ENCODE measurements at regions not wholly inside any gene's neighbourhood (a gene's known extent, or its start where the extent isn't known, plus 50 kb on each side); places are given as distances from the start of the nearest gene placed in this dataset.

- Histone ChIP-seq H3K36me3 (ENCODE audit: control insufficient read depth, insufficient read depth, low read length) (no peaks in the 10 kb centered on the region), H3K4me1 (ENCODE audit: control insufficient read depth, extremely low read depth, insufficient read depth, low read length) (no peaks in the 10 kb centered on the region), H3K9me3 (ENCODE audit: control insufficient read depth, insufficient read depth, low read depth, low read length) (no peaks in the 10 kb centered on the region), H4K20me1 (ENCODE audit: control insufficient read depth, extremely low read depth, insufficient read depth, low read length) (no peaks in the 10 kb centered on the region), H2AFZ (ENCODE audit: low read length) (no peak overlapping the region), H3K79me2 (ENCODE audit: control insufficient read depth, insufficient read depth, low read length) (no peaks in the 10 kb centered on the region), H3K27me3 (ENCODE audit: control insufficient read depth, insufficient read depth, low read length) (no peaks in the 10 kb centered on the region), H3K27ac (ENCODE audit: insufficient read depth, low read length) (no peak overlapping the region), H3K4me3 (replicated peaks in 1 of 4; ENCODE audit: control extremely low read depth in 1 of 4, insufficient read depth in 1 of 4, low read depth in 3 of 4, low read length in 4 of 4) (no peak overlapping the region), H3K9ac (ENCODE audit: insufficient read depth, low read length) (no peak overlapping the region), H3K4me2 (ENCODE audit: extremely low read depth, insufficient read depth, low read length) (no peak overlapping the region)
- no peak for DNase-seq (ENCODE audit: low read depth in 2 of 2)
- no peak for TF ChIP-seq EZH2 (IDR thresholded peaks at IDR 0.05; ENCODE audit: low read length, missing control alignments)
- TF ChIP-seq CTCF (conservative IDR thresholded peaks at IDR 0.05 in 1 of 2, IDR thresholded peaks at IDR 0.05 in 1 of 2; ENCODE audit: low read depth in 1 of 2, low read length in 2 of 2) = no peak
Measured at GRCh38 chr4:126136922-126137781, 822.4 kb downstream of the FAT4 start.

- Histone ChIP-seq H3K4me3 (replicated peaks in 1 of 4; ENCODE audit: control extremely low read depth in 1 of 4, insufficient read depth in 1 of 4, low read depth in 3 of 4, low read length in 4 of 4) (no peak overlapping the region), H3K4me2 (ENCODE audit: extremely low read depth, insufficient read depth, low read length) (no peak overlapping the region), H3K27ac (ENCODE audit: insufficient read depth, low read length) (no peak overlapping the region), H3K9me3 (ENCODE audit: control insufficient read depth, insufficient read depth, low read depth, low read length) (no peaks in the 10 kb centered on the region), H3K4me1 (ENCODE audit: control insufficient read depth, extremely low read depth, insufficient read depth, low read length) (no peaks in the 10 kb centered on the region), H2AFZ (ENCODE audit: low read length) (no peak overlapping the region), H3K79me2 (ENCODE audit: control insufficient read depth, insufficient read depth, low read length) (no peaks in the 10 kb centered on the region), H3K27me3 (ENCODE audit: control insufficient read depth, insufficient read depth, low read length) (no peaks in the 10 kb centered on the region), H4K20me1 (ENCODE audit: control insufficient read depth, extremely low read depth, insufficient read depth, low read length) (no peaks in the 10 kb centered on the region), H3K9ac (ENCODE audit: insufficient read depth, low read length) (no peak overlapping the region), H3K36me3 (ENCODE audit: control insufficient read depth, insufficient read depth, low read length) (no peaks in the 10 kb centered on the region)
- no peak for TF ChIP-seq CTCF (conservative IDR thresholded peaks at IDR 0.05 in 1 of 2, IDR thresholded peaks at IDR 0.05 in 1 of 2; ENCODE audit: low read depth in 1 of 2, low read length in 2 of 2)
- no peak for TF ChIP-seq EZH2 (IDR thresholded peaks at IDR 0.05; ENCODE audit: low read length, missing control alignments)
- DNase-seq (ENCODE audit: low read depth in 2 of 2) = no peak
Measured at GRCh38 chr4:126137782-126138170, 823.0 kb downstream of the FAT4 start.

GRCh38 chr4:126144543-126145237, 829.9 kb downstream of the FAT4 start:
- Histone ChIP-seq H3K4me1 (ENCODE audit: control insufficient read depth, extremely low read depth, insufficient read depth, low read length) (no peaks in the 10 kb centered on the region), H3K79me2 (ENCODE audit: control insufficient read depth, insufficient read depth, low read length) (no peaks in the 10 kb centered on the region), H2AFZ (ENCODE audit: low read length) (no peak overlapping the region), H3K27me3 (ENCODE audit: control insufficient read depth, insufficient read depth, low read length) (no peaks in the 10 kb centered on the region), H4K20me1 (ENCODE audit: control insufficient read depth, extremely low read depth, insufficient read depth, low read length) (no peaks in the 10 kb centered on the region), H3K36me3 (ENCODE audit: control insufficient read depth, insufficient read depth, low read length) (no peaks in the 10 kb centered on the region), H3K4me3 (replicated peaks in 1 of 4; ENCODE audit: control extremely low read depth in 1 of 4, insufficient read depth in 1 of 4, low read depth in 3 of 4, low read length in 4 of 4) (no peak overlapping the region), H3K27ac (ENCODE audit: insufficient read depth, low read length) (no peak overlapping the region), H3K9ac (ENCODE audit: insufficient read depth, low read length) (no peak overlapping the region), H3K4me2 (ENCODE audit: extremely low read depth, insufficient read depth, low read length) (no peak overlapping the region), H3K9me3 (ENCODE audit: control insufficient read depth, insufficient read depth, low read depth, low read length) (no peaks in the 10 kb centered on the region)
- DNase-seq (ENCODE audit: low read depth in 2 of 2) = peak in 1 of 2 donors; percentile 21
- TF ChIP-seq CTCF (conservative IDR thresholded peaks at IDR 0.05 in 1 of 2, IDR thresholded peaks at IDR 0.05 in 1 of 2; ENCODE audit: low read depth in 1 of 2, low read length in 2 of 2) = no peak
- no peak for TF ChIP-seq EZH2 (IDR thresholded peaks at IDR 0.05; ENCODE audit: low read length, missing control alignments)

Data from fibroblast of lung (primary cell).